ENCODE measurements at regions not wholly inside any gene's neighbourhood (a gene's known extent, or its start where the extent isn't known, plus 50 kb on each side); places are given as distances from the start of the nearest gene placed in this dataset.

GRCh38 chr2:16008856-16009255, 68.5 kb downstream of the MYCN start:
- no peak for DNase-seq

GRCh38 chr2:16008331-16008850, 68.0 kb downstream of the MYCN start:
- DNase-seq, result no peak

GRCh38 chr2:16007167-16007934, 67.0 kb downstream of the MYCN start:
- no peak for DNase-seq

GRCh38 chr2:16006537-16007166, 66.3 kb downstream of the MYCN start:
- no peak for DNase-seq

GRCh38 chr2:16005816-16006536, 65.6 kb downstream of the MYCN start:
- no peak for DNase-seq

- DNase-seq, result no peak
Observed at GRCh38 chr2:16005389-16005788, 65.0 kb downstream of the MYCN start.

GRCh38 chr2:16003809-16004208, 63.5 kb downstream of the MYCN start:
- no peak for DNase-seq

GRCh38 chr2:16003152-16003551, 62.8 kb downstream of the MYCN start:
- DNase-seq, result no peak

GRCh38 chr2:16002575-16002974, 62.2 kb downstream of the MYCN start:
- DNase-seq, result no peak

GRCh38 chr2:16002144-16002543, 61.8 kb downstream of the MYCN start:
- no peak for DNase-seq

- no peak for DNase-seq
Observed at GRCh38 chr2:16000642-16001041, 60.3 kb downstream of the MYCN start.

GRCh38 chr2:15999596-16000469, 59.5 kb downstream of the MYCN start:
- no peak for DNase-seq

GRCh38 chr2:15997728-15998280, 57.5 kb downstream of the MYCN start:
- no peak for DNase-seq

GRCh38 chr2:15996536-15997423, 56.4 kb downstream of the MYCN start:
- DNase-seq, result no peak
